Stimulated activated CD4-positive, alpha-beta T cell treated with anti-CD3 and anti-CD28 coated beads, Interleukin-1b, Interleukin-23, amount 100 ng/mL, for 1 hour (primary cell): ENCODE measurements at regions not wholly inside any gene's neighbourhood (a gene's known extent, or its start where the extent isn't known, plus 50 kb on each side); places are given as distances from the start of the nearest gene placed in this dataset.

Experiments
- DNase-seq, 2 donors: peaks; one replicate each; pipeline ENCODE4 v3.0.0-alpha.2; 2020; ENCODE audit warnings: low read depth in 2 of 2

DNA sequence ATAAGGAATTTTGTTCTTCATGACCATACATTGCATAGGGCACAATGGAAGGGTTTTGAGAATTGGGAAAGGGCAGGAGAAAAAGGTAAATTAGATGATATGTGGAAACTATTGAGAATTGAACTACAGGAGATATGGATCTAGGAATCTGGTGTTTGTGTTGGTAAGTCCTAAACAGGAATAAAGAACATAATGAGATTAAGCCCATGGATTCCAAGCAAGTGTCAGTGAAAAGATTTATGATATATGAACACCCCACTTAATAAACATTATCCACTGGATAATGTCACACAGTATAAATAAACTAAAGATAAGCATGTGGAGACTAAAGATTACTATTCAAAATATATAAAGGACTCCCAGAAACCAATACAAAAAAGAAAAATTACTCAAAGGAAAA lies 98.2 kb downstream of the TNFSF18 start:
- DNase-seq = no peak

- no peak for DNase-seq
Observed at GRCh38 chr1:172954476-172955150, 96.1 kb downstream of the TNFSF18 start.

GRCh38 chr1:172955161-172955815 lies 95.5 kb downstream of the TNFSF18 start:
- DNase-seq = no peak

DNA sequence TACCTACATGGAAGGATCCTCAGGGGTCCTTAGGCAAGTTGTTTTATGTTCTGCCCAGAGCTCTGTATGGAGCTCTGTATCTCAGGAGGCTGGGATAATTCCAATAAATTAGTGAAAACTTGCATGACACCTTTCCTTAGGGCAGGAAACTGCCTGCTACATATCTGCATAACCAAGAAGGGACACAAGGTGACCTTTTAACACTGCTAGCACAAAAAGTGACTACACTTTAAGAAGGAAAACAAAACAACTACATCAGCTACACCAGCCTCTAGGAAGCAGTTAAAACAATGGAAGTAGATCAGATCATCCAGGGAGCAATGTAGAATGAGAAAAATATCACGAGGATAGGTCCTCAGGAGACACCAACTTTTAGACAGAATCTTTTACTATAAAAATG lies 93.9 kb downstream of the TNFSF18 start:
- no peak for DNase-seq

- no peak for DNase-seq
Observed at GRCh38 chr1:172957491-172957890, 93.2 kb downstream of the TNFSF18 start.

DNA sequence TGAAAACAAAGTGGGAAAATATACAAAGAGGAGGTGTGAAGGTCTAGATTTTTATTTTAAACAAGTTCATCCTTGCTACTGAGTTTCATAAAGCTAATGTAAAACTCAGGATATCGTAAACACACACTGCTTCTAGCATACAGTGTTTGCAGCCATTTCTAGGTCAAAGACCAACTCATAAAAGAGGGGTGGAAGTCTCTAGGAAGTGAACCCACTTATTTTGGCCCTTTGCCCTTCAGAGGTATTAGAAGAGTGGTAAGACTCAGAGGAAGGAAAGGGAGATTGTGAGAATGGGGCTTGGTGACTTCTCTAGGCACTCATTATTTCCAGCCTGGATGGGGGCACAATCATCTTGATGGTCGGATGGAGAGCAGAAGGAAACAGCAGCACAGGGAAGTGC lies 91.2 kb downstream of the TNFSF18 start:
- no peak for DNase-seq

GRCh38 chr1:172960019-172960418 lies 90.7 kb downstream of the TNFSF18 start:
- DNase-seq = no peak

GRCh38 chr1:172960454-172961208 lies 90.1 kb downstream of the TNFSF18 start:
- DNase-seq = no peak

DNA sequence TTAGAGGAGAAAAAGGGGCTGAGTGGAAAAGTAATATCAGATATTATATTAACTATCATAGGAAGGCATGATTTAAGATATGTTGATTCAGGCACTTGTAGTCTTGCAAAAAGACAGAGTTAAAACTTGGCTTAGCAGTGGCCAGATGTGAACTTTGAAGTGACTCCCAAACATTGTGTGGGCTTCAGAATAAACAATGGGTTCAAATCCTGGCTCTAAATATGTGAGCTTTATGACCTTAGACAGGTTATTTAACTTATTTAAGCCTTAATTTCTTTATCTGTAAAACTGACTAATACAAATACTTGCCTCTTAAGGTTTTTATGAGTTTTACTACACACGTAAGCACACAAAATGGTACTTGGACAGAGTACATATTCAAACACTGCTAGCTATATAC lies 85.9 kb downstream of the TNFSF18 start:
- no peak for DNase-seq

- no peak for DNase-seq
Observed at GRCh38 chr1:172966844-172967540, 83.7 kb downstream of the TNFSF18 start.

DNA sequence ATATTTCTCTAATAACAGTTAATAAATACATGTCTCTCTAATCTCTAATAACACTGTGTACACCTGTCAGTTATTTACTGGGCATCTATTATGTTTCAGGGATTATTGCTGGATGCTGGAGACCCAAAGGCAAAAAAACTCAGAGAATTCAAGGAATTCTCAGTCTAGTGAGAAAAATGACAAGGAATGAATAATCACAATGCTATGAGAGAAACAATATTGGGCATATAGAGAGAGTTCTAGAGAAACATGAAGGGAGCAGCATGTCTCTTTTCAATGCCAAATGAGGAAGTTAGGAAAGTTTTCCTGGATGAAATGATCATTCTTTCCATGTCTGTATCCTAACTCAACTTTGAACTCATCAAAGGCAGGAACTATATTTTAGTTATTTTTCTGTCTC lies 82.8 kb downstream of the TNFSF18 start:
- no peak for DNase-seq

- no peak for DNase-seq
Observed at GRCh38 chr1:172969611-172970010, 81.1 kb downstream of the TNFSF18 start.

DNA sequence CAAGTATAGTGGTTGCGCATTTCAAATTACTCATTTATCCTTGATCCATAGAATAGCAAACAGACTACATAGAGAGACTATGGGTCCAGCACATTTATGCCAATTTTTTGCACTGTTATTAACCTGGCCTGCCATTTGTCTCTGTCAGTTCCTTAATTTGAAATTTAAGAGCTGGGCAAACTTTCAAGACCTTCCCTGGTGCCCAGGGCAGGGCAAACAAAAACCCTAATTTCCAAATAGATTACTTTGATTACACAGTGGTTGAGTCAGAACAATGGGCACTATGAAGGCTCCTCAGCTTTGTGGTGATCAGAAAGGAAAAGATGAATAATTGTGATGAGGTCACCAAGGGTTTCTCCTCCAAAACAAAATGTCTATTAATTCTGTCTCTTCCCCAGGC lies 80.6 kb downstream of the TNFSF18 start:
- DNase-seq = no peak

- DNase-seq = no peak
Observed at GRCh38 chr1:172971241-172971640, 79.5 kb downstream of the TNFSF18 start.

- no peak for DNase-seq
Observed at GRCh38 chr1:172972258-172972657, 78.5 kb downstream of the TNFSF18 start.

DNA sequence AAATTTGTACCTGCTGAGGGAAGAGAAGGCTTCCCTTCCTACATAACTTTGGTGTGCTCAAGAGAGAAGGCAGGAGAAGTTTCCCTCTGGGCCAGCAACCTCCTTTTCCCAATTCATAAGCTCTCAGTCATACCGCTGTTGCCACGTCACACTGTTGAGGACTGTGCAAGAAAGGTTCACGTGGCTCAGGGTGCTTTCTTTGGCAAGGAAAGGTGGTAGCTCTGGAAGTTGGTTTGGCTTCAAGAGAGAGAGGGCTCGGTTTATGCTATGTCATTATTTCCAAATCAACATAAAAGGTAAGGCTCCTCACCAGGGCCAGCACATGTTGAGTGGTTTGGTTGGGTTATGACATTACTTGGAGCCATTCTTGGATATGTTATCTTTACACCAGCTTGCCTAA lies 77.3 kb downstream of the TNFSF18 start:
- DNase-seq = no peak

- no peak for DNase-seq
Observed at GRCh38 chr1:172976222-172977041, 74.3 kb downstream of the TNFSF18 start.

DNA sequence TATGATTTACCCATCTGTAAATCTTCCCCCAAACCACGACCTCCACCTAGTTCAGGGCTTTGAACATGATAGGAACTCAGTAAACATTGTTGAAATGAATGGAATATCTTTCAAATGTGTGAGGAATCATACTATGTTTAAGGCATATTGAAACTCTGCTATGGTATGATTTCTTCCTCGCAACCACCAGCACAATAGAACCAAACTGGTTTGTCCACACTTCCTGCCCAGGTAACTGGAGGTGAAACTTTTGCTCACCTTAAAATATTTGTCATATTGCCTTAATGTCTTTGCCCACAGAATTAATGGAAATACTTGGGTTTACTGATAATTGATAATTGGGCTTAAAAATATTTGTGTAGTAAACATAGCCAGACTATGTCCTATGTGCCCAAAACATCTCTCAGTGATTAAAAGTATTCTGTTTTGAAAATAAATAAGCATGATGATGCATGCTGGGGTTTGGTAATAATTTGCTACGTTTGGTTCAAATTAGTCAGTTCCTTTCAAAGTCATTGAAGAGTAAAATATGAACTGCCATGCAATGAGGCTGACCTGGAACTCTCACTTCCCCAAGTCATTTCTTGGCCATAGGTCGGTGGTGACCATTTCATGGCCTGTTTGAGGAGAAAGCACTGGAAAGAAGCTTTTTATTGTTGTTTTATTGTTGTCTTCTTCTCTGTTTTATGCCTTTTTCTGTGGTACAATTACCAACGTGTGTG lies 73.3 kb downstream of the TNFSF18 start:
- DNase-seq = no peak

GRCh38 chr1:172978595-172978994 lies 72.1 kb downstream of the TNFSF18 start:
- DNase-seq = no peak

DNA sequence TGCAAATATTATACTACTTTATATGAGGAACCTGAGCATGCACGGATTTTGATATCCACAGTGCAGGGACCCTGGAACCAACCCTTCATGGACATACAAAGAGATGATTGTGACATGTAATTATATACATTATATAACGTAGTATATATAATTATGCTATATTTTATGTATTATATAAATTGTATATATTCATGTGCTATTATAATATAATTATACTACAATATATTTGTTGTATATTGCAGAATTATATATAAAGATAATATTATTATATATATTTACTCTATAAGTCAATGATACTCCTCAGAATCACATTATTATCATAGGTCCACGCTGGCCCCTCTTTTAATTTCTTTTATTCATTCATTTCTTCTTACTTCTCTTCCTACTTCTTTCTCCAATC lies 70.9 kb downstream of the TNFSF18 start:
- no peak for DNase-seq

DNA sequence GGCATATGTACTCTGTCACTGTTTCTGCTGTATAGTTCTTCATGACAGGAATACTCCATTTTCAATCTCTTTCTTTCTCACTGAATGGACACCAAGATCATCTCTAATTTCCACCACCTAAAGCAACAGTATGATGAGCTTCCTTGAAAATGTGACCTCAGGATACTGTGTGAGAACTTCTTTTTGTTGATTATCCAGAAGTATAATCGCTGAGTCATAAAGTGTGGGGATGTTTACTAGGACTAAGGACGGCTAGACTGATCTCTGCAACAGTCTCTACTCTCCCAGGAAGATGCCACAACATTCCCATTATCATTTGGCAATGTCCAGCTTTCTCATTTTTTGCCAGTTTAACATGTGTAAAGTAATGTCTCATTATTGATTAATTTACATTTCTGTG lies 70.3 kb downstream of the TNFSF18 start:
- no peak for DNase-seq
